ENCODE measurements at regions not wholly inside any gene's neighbourhood (a gene's known extent, or its start where the extent isn't known, plus 50 kb on each side); places are given as distances from the start of the nearest gene placed in this dataset.

GRCh38 chr5:167892352-167893115 is 398.9 kb upstream of the WWC1 start:
- DNase-seq (ENCODE audit: low read depth): no peak
- no peak overlapping the region for H3K4me3 ChIP-seq (ENCODE audit: low read depth, low read length)
- TF ChIP-seq, protein P1, sequence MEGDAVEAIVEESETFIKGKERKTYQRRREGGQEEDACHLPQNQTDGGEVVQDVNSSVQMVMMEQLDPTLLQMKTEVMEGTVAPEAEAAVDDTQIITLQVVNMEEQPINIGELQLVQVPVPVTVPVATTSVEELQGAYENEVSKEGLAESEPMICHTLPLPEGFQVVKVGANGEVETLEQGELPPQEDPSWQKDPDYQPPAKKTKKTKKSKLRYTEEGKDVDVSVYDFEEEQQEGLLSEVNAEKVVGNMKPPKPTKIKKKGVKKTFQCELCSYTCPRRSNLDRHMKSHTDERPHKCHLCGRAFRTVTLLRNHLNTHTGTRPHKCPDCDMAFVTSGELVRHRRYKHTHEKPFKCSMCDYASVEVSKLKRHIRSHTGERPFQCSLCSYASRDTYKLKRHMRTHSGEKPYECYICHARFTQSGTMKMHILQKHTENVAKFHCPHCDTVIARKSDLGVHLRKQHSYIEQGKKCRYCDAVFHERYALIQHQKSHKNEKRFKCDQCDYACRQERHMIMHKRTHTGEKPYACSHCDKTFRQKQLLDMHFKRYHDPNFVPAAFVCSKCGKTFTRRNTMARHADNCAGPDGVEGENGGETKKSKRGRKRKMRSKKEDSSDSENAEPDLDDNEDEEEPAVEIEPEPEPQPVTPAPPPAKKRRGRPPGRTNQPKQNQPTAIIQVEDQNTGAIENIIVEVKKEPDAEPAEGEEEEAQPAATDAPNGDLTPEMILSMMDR (IDR thresholded peaks at IDR 0.05; ENCODE audit: control insufficient read depth, extremely low read depth, insufficient read depth): no peak

- TF ChIP-seq, protein P1 (IDR thresholded peaks at IDR 0.05; ENCODE audit: control insufficient read depth, extremely low read depth, insufficient read depth): no peak
- no peak overlapping the region for H3K4me3 ChIP-seq (ENCODE audit: low read depth, low read length)
- no peak for DNase-seq (ENCODE audit: low read depth)
Measured at GRCh38 chr5:167893271-167893670, 398.2 kb upstream of the WWC1 start.

- TF ChIP-seq, protein P1 (IDR thresholded peaks at IDR 0.05; ENCODE audit: control insufficient read depth, extremely low read depth, insufficient read depth): no peak
- no peak overlapping the region for H3K4me3 ChIP-seq (ENCODE audit: low read depth, low read length)
- DNase-seq (ENCODE audit: low read depth): no peak
Measured at GRCh38 chr5:167894631-167895472, 396.6 kb upstream of the WWC1 start.

DNA sequence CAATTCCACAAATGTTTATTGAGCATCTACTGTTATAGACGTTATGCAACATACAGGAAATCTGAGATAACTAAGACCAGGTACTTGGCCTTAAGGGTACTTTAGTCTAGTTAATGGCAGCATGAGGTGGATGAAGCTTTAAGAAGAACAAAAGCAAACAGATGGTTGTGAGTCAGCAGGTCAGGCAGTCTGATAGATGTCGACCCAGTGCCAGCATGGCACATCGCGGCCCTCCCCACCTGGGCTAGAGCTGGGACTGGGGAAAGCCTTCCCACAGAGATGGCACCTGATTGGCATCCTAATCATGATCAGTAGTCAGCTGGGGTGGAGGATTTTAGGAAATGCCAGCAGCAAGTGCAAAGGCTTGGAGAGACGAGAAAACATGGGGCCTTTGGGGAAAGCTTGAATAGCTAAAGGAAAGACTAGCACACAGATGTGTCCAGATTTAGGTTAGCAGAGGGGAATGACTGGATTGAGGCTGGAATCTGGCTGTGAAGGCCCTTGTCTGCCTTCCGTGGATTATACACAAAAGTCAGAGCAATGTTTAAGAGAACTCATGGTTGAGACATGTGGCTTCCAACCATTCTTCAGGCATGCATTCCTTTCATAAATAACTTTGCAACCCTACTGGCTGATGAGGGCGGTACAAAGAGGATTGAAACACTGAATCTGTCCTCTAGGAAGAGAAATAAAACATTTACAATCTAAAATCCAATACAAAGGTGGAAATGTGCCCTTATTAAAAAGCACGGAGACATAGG is 395.4 kb upstream of the WWC1 start:
- TF ChIP-seq, protein P1 (IDR thresholded peaks at IDR 0.05; ENCODE audit: control insufficient read depth, extremely low read depth, insufficient read depth): no peak
- H3K4me3 ChIP-seq (ENCODE audit: low read depth, low read length): no peak overlapping the region
- DNase-seq (ENCODE audit: low read depth): no peak

GRCh38 chr5:167896814-167897213 is 394.6 kb upstream of the WWC1 start:
- no peak overlapping the region for H3K4me3 ChIP-seq (ENCODE audit: low read depth, low read length)
- no peak for DNase-seq (ENCODE audit: low read depth)
- TF ChIP-seq, protein P1 (IDR thresholded peaks at IDR 0.05; ENCODE audit: control insufficient read depth, extremely low read depth, insufficient read depth): no peak

- H3K4me3 ChIP-seq (ENCODE audit: low read depth, low read length): no peak overlapping the region
- TF ChIP-seq, protein P1 (IDR thresholded peaks at IDR 0.05; ENCODE audit: control insufficient read depth, extremely low read depth, insufficient read depth): no peak
- DNase-seq (ENCODE audit: low read depth): no peak
Measured at GRCh38 chr5:167897371-167897770, 394.1 kb upstream of the WWC1 start.

All from LNCaP clone FGC (cell line).